ENCODE measurements at regions not wholly inside any gene's neighbourhood (a gene's known extent, or its start where the extent isn't known, plus 50 kb on each side); places are given as distances from the start of the nearest gene placed in this dataset.
"Not testable (repeated sequence)": the region's sequence is repeated elsewhere in the genome, so short reads cannot be mapped to it uniquely, and the experiment has no call there.

GRCh38 chr1:244322791-244323521 lies 128.8 kb downstream of the ADSS2 start:
- peak; percentile 98 for DNase-seq (ENCODE audit: low read depth)

GRCh38 chr1:244324176-244324883 lies 127.4 kb downstream of the ADSS2 start:
- no peak for DNase-seq (ENCODE audit: low read depth)

GRCh38 chr1:244325056-244325758 lies 126.5 kb downstream of the ADSS2 start:
- peak; percentile 78 for DNase-seq (ENCODE audit: low read depth)

- DNase-seq (ENCODE audit: low read depth) = no peak
Observed at GRCh38 chr1:244326757-244327156, 125.0 kb downstream of the ADSS2 start.

GRCh38 chr1:244327533-244327932 lies 124.2 kb downstream of the ADSS2 start:
- DNase-seq (ENCODE audit: low read depth) = no peak

- no peak for DNase-seq (ENCODE audit: low read depth)
Observed at GRCh38 chr1:244328476-244328875, 123.2 kb downstream of the ADSS2 start.

- DNase-seq (ENCODE audit: low read depth) = no peak
Observed at GRCh38 chr1:244329591-244330317, 122.0 kb downstream of the ADSS2 start.

GRCh38 chr1:244330318-244330625 lies 121.4 kb downstream of the ADSS2 start:
- DNase-seq (ENCODE audit: low read depth) = no peak

- not testable (repeated sequence) for DNase-seq (ENCODE audit: low read depth)
Observed at GRCh38 chr1:244332761-244333160, 118.9 kb downstream of the ADSS2 start.

- DNase-seq (ENCODE audit: low read depth) = not testable (repeated sequence)
Observed at GRCh38 chr1:244334315-244334714, 117.4 kb downstream of the ADSS2 start.

GRCh38 chr1:244334842-244335241 lies 116.9 kb downstream of the ADSS2 start:
- not testable (repeated sequence) for DNase-seq (ENCODE audit: low read depth)

- DNase-seq (ENCODE audit: low read depth) = no peak
Observed at GRCh38 chr1:244335456-244335855, 116.3 kb downstream of the ADSS2 start.

GRCh38 chr1:244336232-244336899 lies 115.3 kb downstream of the ADSS2 start:
- no peak for DNase-seq (ENCODE audit: low read depth)

- no peak for DNase-seq (ENCODE audit: low read depth)
Observed at GRCh38 chr1:244337839-244338238, 113.9 kb downstream of the ADSS2 start.

GRCh38 chr1:244339073-244339692 lies 112.5 kb downstream of the ADSS2 start:
- DNase-seq (ENCODE audit: low read depth) = no peak

GRCh38 chr1:244339776-244340175 lies 111.9 kb downstream of the ADSS2 start:
- DNase-seq (ENCODE audit: low read depth) = no peak

- no peak for DNase-seq (ENCODE audit: low read depth)
Observed at GRCh38 chr1:244340396-244340795, 111.3 kb downstream of the ADSS2 start.

GRCh38 chr1:244341455-244342450 lies 110.0 kb downstream of the ADSS2 start:
- DNase-seq (ENCODE audit: low read depth) = peak; percentile 46

- DNase-seq (ENCODE audit: low read depth) = no peak
Observed at GRCh38 chr1:244344001-244344400, 107.7 kb downstream of the ADSS2 start.

GRCh38 chr1:244346972-244347618 lies 104.6 kb downstream of the ADSS2 start:
- DNase-seq (ENCODE audit: low read depth) = peak; percentile 10

All from iris pigment epithelial cell (primary cell).